Smooth muscle cell (in vitro differentiated cells): ENCODE measurements at regions not wholly inside any gene's neighbourhood (a gene's known extent, or its start where the extent isn't known, plus 50 kb on each side); places are given as distances from the start of the nearest gene placed in this dataset.

Experiments used
- DNase-seq: peaks from one replicate; lab custom pipeline; 2025; ENCODE audit not compliant: unreplicated experiment; lab: John Stamatoyannopoulos, UW
- H2AFZ ChIP-seq: fragments of 200-600 bp; sonication (generic); 2 replicates; pipeline ENCODE4 v1.6.0; 2016; ENCODE audit warnings: antibody characterized with exemption, low read depth, mild to moderate bottlenecking
- H3F3A ChIP-seq: fragments of 200-600 bp; sonication (generic); 2 replicates; pipeline ENCODE4 v1.6.0; 2017; ENCODE audit warnings: antibody characterized with exemption, low read depth
- H3K27ac ChIP-seq: fragments of 200-600 bp; sonication (generic); 2 replicates; pipeline ENCODE4 v1.5.1; 2016; ENCODE audit warnings: low read depth, mild to moderate bottlenecking
- H3K27me3 ChIP-seq: fragments of 200-600 bp; sonication (generic); 2 replicates; pipeline ENCODE4 v1.6.1; 2016; ENCODE audit warnings: low read depth, mild to moderate bottlenecking
- H3K36me3 ChIP-seq: fragments of 200-600 bp; sonication (generic); 2 replicates; pipeline ENCODE4 v1.5.1; 2016; ENCODE audit warnings: low read depth
- H3K4me1 ChIP-seq: fragments of 200-600 bp; sonication (generic); 2 replicates; pipeline ENCODE4 v1.5.1; 2016; ENCODE audit warnings: low read depth
- H3K4me2 ChIP-seq: fragments of 200-600 bp; sonication (generic); 2 replicates; pipeline ENCODE4 v1.6.0; 2016; ENCODE audit warnings: mild to moderate bottlenecking
- H3K4me3 ChIP-seq: fragments of 200-600 bp; sonication (generic); 2 replicates; pipeline ENCODE4 v1.5.1; 2016; ENCODE audit warnings: mild to moderate bottlenecking
- H3K79me2 ChIP-seq: fragments of 200-600 bp; sonication (generic); 2 replicates; pipeline ENCODE4 v1.6.0; 2016; ENCODE audit warnings: low read depth, mild to moderate bottlenecking
- H3K9ac ChIP-seq: fragments of 200-600 bp; sonication (generic); 2 replicates; pipeline ENCODE4 v1.6.0; 2016; ENCODE audit warnings: low read depth
- H3K9me3 ChIP-seq: fragments of 200-600 bp; sonication (generic); replicated peaks from 2 replicates; pipeline ENCODE4 v1.5.1; 2016; ENCODE audit warnings: low read depth
- H4K20me1 ChIP-seq: fragments of 200-600 bp; sonication (generic); 2 replicates; pipeline ENCODE4 v1.6.0; 2016; ENCODE audit warnings: low read depth
- WGBS: methylation state at CpG from one replicate; pipeline ENCODE4 v1.1.7; 2016; ENCODE audit warnings: low lambda C conversion rate; 5-methylcytosine and 5-hydroxymethylcytosine counted together
- TF ChIP-seq, protein P1 (sequence below): fragments of 200-600 bp; sonication (generic); IDR thresholded peaks from 2 replicates; pipeline ENCODE4 v1.5.1; 2017; ENCODE audit warnings: borderline replicate concordance, mild to moderate bottlenecking, antibody characterized with exemption; ENCODE audit not compliant: insufficient read depth, poor library complexity, severe bottlenecking

DNA sequence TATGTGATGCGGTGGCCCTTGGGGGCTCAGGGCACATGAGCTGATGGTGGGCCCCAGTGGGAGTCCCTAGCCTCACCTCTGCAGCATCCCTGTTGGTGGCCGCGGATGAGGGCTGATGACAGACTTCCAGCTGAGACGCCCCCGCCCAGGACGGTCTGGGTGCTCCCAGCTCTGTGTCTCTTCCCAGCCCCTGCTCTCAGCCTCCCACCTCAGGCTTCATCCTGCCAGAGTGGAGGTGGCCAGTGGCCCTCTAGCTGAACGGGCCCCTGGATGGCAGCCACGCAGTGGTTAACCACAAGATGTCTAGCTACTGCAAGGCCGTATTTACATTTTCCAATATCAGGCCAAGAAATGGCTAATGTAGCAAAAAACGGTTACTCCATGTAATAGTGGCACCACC lies 205.3 kb upstream of the LINGO1 start:
- H2AFZ ChIP-seq = no peak overlapping the region
- no peaks in the 10 kb centered on the region for H4K20me1 ChIP-seq
- 82% methylated on average over 10 of the region's 10 CpGs for WGBS
- no peaks in the 10 kb centered on the region for H3K36me3 ChIP-seq
- H3K4me1 ChIP-seq = peaks cover 8% of the 10 kb centered on the region
- H3K9me3 ChIP-seq = no peaks in the 10 kb centered on the region
- H3K27me3 ChIP-seq = no peaks in the 10 kb centered on the region
- no peak overlapping the region for H3K9ac ChIP-seq
- H3K4me2 ChIP-seq = no peak overlapping the region
- H3K79me2 ChIP-seq = no peaks in the 10 kb centered on the region
- H3K4me3 ChIP-seq = no peak overlapping the region
- TF ChIP-seq, protein P1, sequence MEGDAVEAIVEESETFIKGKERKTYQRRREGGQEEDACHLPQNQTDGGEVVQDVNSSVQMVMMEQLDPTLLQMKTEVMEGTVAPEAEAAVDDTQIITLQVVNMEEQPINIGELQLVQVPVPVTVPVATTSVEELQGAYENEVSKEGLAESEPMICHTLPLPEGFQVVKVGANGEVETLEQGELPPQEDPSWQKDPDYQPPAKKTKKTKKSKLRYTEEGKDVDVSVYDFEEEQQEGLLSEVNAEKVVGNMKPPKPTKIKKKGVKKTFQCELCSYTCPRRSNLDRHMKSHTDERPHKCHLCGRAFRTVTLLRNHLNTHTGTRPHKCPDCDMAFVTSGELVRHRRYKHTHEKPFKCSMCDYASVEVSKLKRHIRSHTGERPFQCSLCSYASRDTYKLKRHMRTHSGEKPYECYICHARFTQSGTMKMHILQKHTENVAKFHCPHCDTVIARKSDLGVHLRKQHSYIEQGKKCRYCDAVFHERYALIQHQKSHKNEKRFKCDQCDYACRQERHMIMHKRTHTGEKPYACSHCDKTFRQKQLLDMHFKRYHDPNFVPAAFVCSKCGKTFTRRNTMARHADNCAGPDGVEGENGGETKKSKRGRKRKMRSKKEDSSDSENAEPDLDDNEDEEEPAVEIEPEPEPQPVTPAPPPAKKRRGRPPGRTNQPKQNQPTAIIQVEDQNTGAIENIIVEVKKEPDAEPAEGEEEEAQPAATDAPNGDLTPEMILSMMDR = no peak
- no peaks in the 10 kb centered on the region for H3F3A ChIP-seq
- DNase-seq = no peak
- H3K27ac ChIP-seq = no peak overlapping the region

DNA sequence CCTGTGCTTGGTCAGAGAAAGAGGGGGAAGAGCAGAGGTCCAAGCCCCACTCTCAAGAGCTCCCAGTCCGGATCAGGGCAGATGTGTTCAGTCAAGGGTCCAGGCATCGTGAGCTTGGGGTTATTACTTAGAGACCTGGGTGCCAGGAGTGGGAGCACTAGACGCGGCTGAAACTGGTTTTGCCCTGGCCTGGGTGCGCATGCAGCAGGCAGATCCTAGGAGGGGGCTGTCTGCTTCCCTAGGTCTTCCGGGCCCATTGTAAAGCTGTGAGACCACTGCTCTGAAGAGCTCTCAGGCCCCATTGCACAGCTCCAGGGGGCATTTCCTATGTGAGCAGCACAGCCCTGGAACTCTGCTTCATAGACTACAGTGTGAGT lies 204.9 kb upstream of the LINGO1 start:
- no peak overlapping the region for H3K4me3 ChIP-seq
- 86% methylated on average over 6 of the region's 6 CpGs for WGBS
- no peaks in the 10 kb centered on the region for H3K9me3 ChIP-seq
- H3K79me2 ChIP-seq = no peaks in the 10 kb centered on the region
- H3K27me3 ChIP-seq = no peaks in the 10 kb centered on the region
- H3K36me3 ChIP-seq = no peaks in the 10 kb centered on the region
- TF ChIP-seq, protein P1 = no peak
- H3K27ac ChIP-seq = no peak overlapping the region
- no peak overlapping the region for H3K9ac ChIP-seq
- H3F3A ChIP-seq = no peaks in the 10 kb centered on the region
- no peak overlapping the region for H3K4me2 ChIP-seq
- DNase-seq = no peak
- no peak overlapping the region for H2AFZ ChIP-seq
- H4K20me1 ChIP-seq = no peaks in the 10 kb centered on the region
- H3K4me1 ChIP-seq = peaks cover 8% of the 10 kb centered on the region

DNA sequence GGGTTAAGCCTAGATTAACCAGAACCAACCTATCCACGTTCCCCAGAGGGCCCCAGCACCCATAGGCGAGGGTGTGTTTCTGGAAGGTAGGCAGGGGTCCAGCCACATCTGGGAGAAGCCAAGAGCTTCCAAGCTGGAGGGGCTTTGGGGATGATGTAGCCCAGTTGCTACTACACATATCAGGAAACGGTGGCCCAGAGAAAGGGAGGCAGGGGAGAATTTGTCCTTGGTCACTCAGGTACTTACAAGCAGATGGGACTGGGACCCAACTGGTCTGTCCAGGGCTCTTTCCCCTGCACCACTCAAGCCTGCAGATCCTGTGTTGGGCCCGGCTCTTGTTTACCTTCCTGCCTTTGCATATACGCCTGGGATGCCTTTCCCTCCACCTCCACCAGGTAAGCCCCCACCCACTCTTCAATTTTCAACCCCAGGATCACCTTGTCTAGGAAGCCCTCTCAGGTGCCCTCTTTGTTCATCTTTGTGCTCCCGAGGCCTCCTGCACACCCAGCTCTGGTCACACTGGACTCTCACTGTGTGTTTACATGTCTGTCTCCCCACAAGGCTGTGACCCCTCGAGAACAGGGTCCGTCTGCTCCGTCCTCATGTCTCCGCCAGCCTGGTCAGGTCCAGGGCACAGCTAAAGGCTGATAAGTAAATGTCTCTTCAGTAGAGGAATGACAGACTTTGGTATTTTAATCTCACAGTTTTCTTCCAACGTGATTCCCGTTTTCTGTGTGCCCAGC lies 204.4 kb upstream of the LINGO1 start:
- no peak overlapping the region for H3K27ac ChIP-seq
- 80% methylated on average over 12 of the region's 12 CpGs for WGBS
- H3K4me2 ChIP-seq = no peak overlapping the region

More for the DNA sequence above, 204.4 kb upstream of the LINGO1 start:
- no peak for DNase-seq
- Histone ChIP-seq H3K36me3 (no peaks in the 10 kb centered on the region), H3F3A (no peaks in the 10 kb centered on the region), H3K9me3 (no peaks in the 10 kb centered on the region), H3K9ac (no peak overlapping the region), H2AFZ (no peak overlapping the region), H4K20me1 (no peaks in the 10 kb centered on the region), H3K4me1 (peaks cover 11% of the 10 kb centered on the region), H3K4me3 (no peak overlapping the region), H3K79me2 (no peaks in the 10 kb centered on the region), H3K27me3 (no peaks in the 10 kb centered on the region)
- TF ChIP-seq, protein P1 = no peak
